ENCODE measurements at regions not wholly inside any gene's neighbourhood (a gene's known extent, or its start where the extent isn't known, plus 50 kb on each side); places are given as distances from the start of the nearest gene placed in this dataset.

- Histone ChIP-seq H3K27ac (ENCODE audit: low read depth, low read length, poor library complexity, severe bottlenecking) (no peak overlapping the region), H3K4me1 (ENCODE audit: insufficient read depth, low read length, poor library complexity, severe bottlenecking) (no peaks in the 10 kb centered on the region), H3K27me3 (replicated peaks; ENCODE audit: insufficient read depth, low read depth, low read length, poor library complexity) (no peaks in the 10 kb centered on the region), H3K4me3 (ENCODE audit: low read depth, low read length, poor library complexity, severe bottlenecking) (no peak overlapping the region), H3K9me3 (ENCODE audit: low read depth, low read length, poor library complexity, severe bottlenecking) (peaks cover 5% of the 10 kb centered on the region), H3K36me3 (ENCODE audit: insufficient read depth, low read length, poor library complexity, severe bottlenecking) (no peaks in the 10 kb centered on the region)
- DNase-seq (ENCODE audit: low spot score), result no peak
- no peak for TF ChIP-seq EZH2 (IDR thresholded peaks at IDR 0.05; ENCODE audit: borderline replicate concordance, low read depth, low read length, poor library complexity, severe bottlenecking)
- no peak for TF ChIP-seq CTCF (conservative IDR thresholded peaks at IDR 0.05; ENCODE audit: low read depth, low read length)
- ChIA-PET CTCF (no interaction called here), POLR2A (ENCODE audit: low non-redundant PET) (no interaction called here)
- intact Hi-C loops (cut with micrococcal nuclease; ENCODE audit: unreplicated experiment), result no loop called here
- no TSS peak for BruUV-seq (replicated peaks)
Observed at GRCh38 chr17:13162361-13162760, 144.5 kb upstream of the ELAC2 start.

GRCh38 chr17:13160790-13161189 lies 143.0 kb upstream of the ELAC2 start:
- H3K27ac ChIP-seq (ENCODE audit: low read depth, low read length, poor library complexity, severe bottlenecking), result no peak overlapping the region
- TF ChIP-seq EZH2 (IDR thresholded peaks at IDR 0.05; ENCODE audit: borderline replicate concordance, low read depth, low read length, poor library complexity, severe bottlenecking) (no peak), CTCF (conservative IDR thresholded peaks at IDR 0.05; ENCODE audit: low read depth, low read length) (no peak)
- CTCF ChIA-PET, result no interaction called here
- H3K4me3 ChIP-seq (ENCODE audit: low read depth, low read length, poor library complexity, severe bottlenecking), result no peak overlapping the region
- POLR2A ChIA-PET (ENCODE audit: low non-redundant PET), result no interaction called here
- DNase-seq (ENCODE audit: low spot score), result no peak
- H3K4me1 ChIP-seq (ENCODE audit: insufficient read depth, low read length, poor library complexity, severe bottlenecking), result no peaks in the 10 kb centered on the region
- intact Hi-C loops (cut with micrococcal nuclease; ENCODE audit: unreplicated experiment), result no loop called here
- no peaks in the 10 kb centered on the region for H3K27me3 ChIP-seq (replicated peaks; ENCODE audit: insufficient read depth, low read depth, low read length, poor library complexity)
- BruUV-seq (replicated peaks), result no TSS peak
- no peaks in the 10 kb centered on the region for H3K36me3 ChIP-seq (ENCODE audit: insufficient read depth, low read length, poor library complexity, severe bottlenecking)
- peaks cover 5% of the 10 kb centered on the region for H3K9me3 ChIP-seq (ENCODE audit: low read depth, low read length, poor library complexity, severe bottlenecking)

- no TSS peak for BruUV-seq (replicated peaks)
- no peak overlapping the region for H3K4me3 ChIP-seq (ENCODE audit: low read depth, low read length, poor library complexity, severe bottlenecking)
- H3K27me3 ChIP-seq (replicated peaks; ENCODE audit: insufficient read depth, low read depth, low read length, poor library complexity), result no peaks in the 10 kb centered on the region
- TF ChIP-seq EZH2 (IDR thresholded peaks at IDR 0.05; ENCODE audit: borderline replicate concordance, low read depth, low read length, poor library complexity, severe bottlenecking) (no peak), CTCF (conservative IDR thresholded peaks at IDR 0.05; ENCODE audit: low read depth, low read length) (no peak)
- ChIA-PET POLR2A (ENCODE audit: low non-redundant PET) (no interaction called here), CTCF (no interaction called here)
- no peak for DNase-seq (ENCODE audit: low spot score)
- H3K4me1 ChIP-seq (ENCODE audit: insufficient read depth, low read length, poor library complexity, severe bottlenecking), result no peaks in the 10 kb centered on the region
- peaks cover 5% of the 10 kb centered on the region for H3K9me3 ChIP-seq (ENCODE audit: low read depth, low read length, poor library complexity, severe bottlenecking)
- no peak overlapping the region for H3K27ac ChIP-seq (ENCODE audit: low read depth, low read length, poor library complexity, severe bottlenecking)
- intact Hi-C loops (cut with micrococcal nuclease; ENCODE audit: unreplicated experiment), result no loop called here
- H3K36me3 ChIP-seq (ENCODE audit: insufficient read depth, low read length, poor library complexity, severe bottlenecking), result no peaks in the 10 kb centered on the region
Observed at GRCh38 chr17:13160296-13160695, 142.5 kb upstream of the ELAC2 start.

Measured in A673 (cell line).